SK-N-SH treated with all-trans-retinoic acid at 6 μM for 48 hours (cell line): ENCODE measurements at regions not wholly inside any gene's neighbourhood (a gene's known extent, or its start where the extent isn't known, plus 50 kb on each side); places are given as distances from the start of the nearest gene placed in this dataset.

Experiments
- ZC3H10 ChIP-seq: fragments of 250-450 bp; sonication (Bioruptor Pico); IDR thresholded peaks from 2 replicates; pipeline ENCODE4 v1.5.1; 2021; ENCODE audit warnings: mild to moderate bottlenecking, moderate library complexity
- TF ChIP-seq, protein P1 (sequence below): fragments of 250-450 bp; sonication (Bioruptor Pico); IDR thresholded peaks from 2 replicates; pipeline ENCODE4 v1.5.1; 2020; ENCODE audit warnings: low read depth, mild to moderate bottlenecking, moderate library complexity

DNA sequence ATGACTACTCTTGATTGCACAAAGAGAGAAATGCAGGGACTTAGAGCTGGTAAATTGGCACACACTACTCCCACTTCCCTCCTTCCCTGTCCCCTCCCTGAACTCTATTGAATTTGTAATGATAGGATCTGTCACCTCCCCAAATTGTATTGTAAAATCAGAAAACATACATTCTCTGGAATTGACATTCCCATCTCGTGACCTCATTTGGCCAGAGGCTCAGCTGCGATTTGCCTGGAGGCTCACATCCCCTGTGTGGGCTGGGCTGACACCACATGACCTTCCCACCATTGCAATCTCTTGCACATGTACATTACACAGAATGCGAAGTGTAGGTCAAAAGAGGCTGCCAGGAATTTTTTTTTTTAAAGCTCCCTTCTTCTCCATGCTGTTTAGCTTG, 172.1 kb downstream of the MID1IP1 start:
- TF ChIP-seq ZC3H10 (CRISPR knock-in tag) = no peak
- TF ChIP-seq, protein P1, sequence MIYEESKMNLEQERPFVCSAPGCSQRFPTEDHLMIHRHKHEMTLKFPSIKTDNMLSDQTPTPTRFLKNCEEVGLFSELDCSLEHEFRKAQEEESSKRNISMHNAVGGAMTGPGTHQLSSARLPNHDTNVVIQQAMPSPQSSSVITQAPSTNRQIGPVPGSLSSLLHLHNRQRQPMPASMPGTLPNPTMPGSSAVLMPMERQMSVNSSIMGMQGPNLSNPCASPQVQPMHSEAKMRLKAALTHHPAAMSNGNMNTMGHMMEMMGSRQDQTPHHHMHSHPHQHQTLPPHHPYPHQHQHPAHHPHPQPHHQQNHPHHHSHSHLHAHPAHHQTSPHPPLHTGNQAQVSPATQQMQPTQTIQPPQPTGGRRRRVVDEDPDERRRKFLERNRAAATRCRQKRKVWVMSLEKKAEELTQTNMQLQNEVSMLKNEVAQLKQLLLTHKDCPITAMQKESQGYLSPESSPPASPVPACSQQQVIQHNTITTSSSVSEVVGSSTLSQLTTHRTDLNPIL (CRISPR knock-in tag) = no peak
